Activated effector memory CD4-positive, alpha-beta T cell treated with Interleukin-2 at 50 U/mL for 16 hours (primary cell): ENCODE measurements at regions not wholly inside any gene's neighbourhood (a gene's known extent, or its start where the extent isn't known, plus 50 kb on each side); places are given as distances from the start of the nearest gene placed in this dataset.
"Not testable (repeated sequence)": the region's sequence is repeated elsewhere in the genome, so short reads cannot be mapped to it uniquely, and the experiment has no call there.

Experiments used
- DNase-seq: peaks from one replicate; pipeline ENCODE4 v3.0.0-alpha.2; 2020

GRCh38 chr18:11454040-11454439 is 155.4 kb upstream of the SLC35G4 start:
- DNase-seq, result no peak

- DNase-seq, result not testable (repeated sequence)
Observed at GRCh38 chr18:11444169-11444568, 165.2 kb upstream of the SLC35G4 start.

- no peak for DNase-seq
Observed at GRCh38 chr18:11437046-11437445, 172.3 kb upstream of the SLC35G4 start.

DNA sequence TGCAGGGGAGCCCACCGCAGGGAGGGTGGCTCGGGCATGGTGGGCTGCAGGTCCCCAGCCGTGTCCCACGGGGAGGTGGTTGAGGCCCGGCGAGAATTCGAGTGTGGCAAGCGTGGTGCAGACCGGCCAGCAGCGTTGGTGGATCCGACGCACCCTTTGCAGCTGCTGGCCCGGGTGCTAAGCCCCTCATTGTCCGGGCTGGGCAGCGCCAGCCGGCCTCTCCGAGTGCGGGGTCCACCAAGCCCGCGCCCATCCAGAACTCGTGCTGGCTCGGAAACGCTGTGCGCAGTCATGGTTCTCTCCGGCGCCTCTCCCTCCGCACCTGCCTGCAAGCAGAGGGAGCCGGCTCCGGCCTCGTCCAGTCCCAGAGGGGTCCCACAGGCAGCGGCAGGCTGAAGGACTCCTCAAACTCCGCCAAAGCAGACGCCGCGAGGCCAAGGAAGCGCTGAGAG is 177.0 kb upstream of the SLC35G4 start:
- DNase-seq, result no peak

DNA sequence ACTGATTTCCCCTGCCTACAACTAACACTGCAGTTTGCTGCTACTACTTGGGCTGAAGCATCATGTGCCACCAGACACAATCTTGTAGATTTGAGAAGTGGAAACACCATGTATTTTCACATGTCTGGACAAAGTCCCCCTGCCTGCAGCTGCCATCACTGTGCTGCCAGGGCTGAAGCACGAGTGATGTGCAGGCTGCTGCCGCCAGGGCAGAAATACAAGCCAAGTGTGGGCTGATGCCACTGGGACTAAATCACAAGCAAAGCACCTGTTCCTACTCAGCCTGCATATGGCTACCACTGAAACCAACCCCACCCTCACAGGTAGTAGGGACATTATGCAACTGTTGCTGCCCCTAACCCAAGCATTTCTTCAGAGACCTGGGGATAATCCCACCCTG is 179.5 kb upstream of the SLC35G4 start:
- DNase-seq, result no peak

- DNase-seq, result no peak
Observed at GRCh38 chr18:11425211-11425610, 184.2 kb upstream of the SLC35G4 start.

DNA sequence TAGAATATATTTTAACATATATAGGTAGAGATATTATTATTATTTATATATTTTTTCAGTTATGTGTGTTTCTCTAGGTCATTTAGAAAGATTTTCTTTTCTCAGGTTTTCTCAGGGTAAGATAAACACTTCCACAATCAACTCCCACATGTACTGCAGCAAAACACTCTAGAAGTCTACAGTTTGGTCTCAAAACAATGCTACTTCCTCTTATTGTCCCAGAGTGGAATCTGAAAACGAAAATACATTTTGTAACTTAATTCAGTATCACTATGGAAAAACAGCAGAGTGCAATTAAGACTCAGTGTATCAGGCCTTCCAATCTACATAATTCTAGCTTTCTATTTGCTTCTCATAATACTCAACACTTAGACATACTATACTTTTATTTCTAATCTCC is 190.1 kb upstream of the SLC35G4 start:
- no peak for DNase-seq

DNA sequence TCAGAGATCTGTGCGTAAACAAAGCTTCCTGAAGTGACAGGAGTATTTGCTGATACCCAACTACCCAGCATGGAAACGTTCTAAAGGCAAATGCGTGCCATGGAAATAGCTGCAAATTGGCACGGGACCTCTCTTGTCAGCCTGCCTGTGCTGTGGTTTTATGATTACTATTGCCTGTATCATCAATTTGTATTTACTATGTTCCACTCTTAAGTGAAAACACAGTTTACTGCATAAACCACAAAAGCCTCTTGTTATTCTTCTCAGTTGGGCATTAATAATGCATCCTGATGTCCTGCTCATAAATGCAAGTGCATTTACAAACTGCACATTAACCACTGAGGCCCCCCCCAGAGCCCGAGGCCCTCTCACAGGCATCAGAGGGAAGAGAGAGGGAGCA is 196.6 kb upstream of the SLC35G4 start:
- no peak for DNase-seq

DNA sequence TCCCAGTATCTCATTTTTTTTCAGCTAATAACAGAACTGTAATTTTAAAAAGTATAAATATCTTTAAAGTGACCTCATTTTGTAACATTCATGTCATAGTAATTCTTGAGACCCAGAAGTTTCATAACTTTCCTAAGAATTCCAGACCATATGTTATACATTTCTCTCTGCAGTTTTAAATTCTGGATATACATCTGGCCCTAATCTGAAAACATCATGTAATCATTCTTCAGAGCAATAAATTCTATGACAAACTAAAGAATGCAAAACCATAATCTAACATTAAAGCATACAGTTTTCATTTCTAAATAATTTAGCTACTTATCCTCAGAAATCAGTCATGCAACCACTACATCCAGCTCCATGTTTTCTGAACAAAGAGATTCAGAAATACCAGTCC is 198.3 kb upstream of the SLC35G4 start:
- no peak for DNase-seq

- DNase-seq, result no peak
Observed at GRCh38 chr18:11408555-11409065, 200.8 kb upstream of the SLC35G4 start.

DNA sequence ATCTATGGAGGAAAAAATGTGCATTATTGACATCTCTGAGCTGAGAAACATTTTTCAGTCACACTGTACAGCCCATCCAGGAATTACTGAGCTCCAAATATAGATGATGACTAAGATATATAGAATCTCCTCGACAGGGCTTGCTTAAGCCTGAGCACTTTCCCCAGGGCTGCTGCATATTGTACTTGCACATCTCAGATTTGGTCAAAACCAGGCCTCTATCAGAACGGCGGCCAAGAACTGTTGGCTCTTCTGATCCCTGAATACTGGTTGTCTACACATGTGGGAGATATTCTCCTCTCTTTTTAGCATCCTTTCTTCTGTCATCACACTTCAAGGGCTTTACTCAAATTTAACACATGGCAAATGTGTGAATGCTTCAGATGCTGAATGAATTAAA is 201.5 kb upstream of the SLC35G4 start:
- no peak for DNase-seq

GRCh38 chr18:11405804-11406203 is 203.6 kb upstream of the SLC35G4 start:
- no peak for DNase-seq

GRCh38 chr18:11400703-11401102 is 208.7 kb upstream of the SLC35G4 start:
- no peak for DNase-seq

GRCh38 chr18:11398625-11399024 is 210.8 kb upstream of the SLC35G4 start:
- no peak for DNase-seq

DNA sequence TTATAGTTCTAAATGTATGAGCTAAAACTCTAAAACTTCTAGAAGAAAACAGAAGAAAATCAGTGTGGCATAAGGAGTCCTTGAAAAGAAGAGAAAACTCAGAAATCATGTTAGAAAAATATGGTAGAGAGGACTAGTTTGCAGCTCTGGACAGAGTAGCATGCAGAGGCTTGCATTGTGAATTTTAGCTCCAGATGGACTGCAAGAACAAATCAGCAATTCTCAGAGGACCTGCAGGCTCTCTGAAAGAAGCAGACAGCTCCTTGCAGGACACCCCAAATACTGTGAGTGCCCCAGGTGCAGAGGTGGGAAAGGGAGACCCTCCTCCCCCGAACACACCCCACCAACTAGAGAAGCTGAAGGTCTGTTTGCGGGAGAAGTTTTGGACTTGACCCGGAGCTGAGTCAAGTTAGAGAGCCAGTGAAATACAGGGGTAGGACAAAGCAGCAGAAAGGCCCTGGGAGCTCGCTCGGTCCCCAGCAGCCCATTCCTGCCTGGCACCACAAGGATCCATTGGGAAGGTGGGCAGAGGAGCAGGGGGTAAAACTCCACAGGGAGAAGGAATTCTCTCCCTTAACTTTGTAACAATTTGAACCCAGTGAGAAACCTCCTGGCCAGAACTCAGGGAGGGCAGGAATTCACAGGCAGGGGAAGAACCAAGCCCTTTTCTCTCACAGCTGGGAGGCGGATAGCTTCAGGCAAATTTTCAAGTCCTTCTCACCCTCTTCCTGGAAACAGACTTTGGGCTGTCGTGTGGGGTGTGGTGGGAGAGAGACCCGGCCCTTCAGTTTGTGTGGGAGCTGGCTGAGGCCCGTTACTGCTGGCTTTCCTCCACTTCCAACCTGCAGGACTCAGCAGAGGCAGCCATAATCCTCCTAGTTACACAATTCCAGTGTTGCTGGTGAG is 216.2 kb upstream of the SLC35G4 start:
- no peak for DNase-seq

- DNase-seq, result no peak
Observed at GRCh38 chr18:11392292-11392691, 217.1 kb upstream of the SLC35G4 start.

DNA sequence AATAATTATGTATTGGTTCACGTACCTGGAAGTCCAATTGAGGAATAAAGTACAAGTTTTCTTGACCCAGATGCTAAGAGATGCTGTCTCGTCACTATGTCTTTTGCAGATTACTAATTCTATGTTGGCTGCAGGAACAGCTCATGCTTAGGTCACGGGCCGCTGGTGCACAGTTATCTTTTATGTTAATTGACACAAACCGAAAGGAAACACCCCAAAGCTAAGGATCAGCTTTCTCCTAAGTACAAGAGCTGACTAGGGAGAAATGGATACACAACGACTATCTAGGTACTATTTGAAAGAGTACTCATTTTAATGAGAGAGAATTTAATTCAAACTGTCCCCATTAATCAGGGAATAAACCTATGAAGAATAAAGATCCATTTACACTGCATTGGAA is 217.7 kb upstream of the SLC35G4 start:
- DNase-seq, result no peak

DNA sequence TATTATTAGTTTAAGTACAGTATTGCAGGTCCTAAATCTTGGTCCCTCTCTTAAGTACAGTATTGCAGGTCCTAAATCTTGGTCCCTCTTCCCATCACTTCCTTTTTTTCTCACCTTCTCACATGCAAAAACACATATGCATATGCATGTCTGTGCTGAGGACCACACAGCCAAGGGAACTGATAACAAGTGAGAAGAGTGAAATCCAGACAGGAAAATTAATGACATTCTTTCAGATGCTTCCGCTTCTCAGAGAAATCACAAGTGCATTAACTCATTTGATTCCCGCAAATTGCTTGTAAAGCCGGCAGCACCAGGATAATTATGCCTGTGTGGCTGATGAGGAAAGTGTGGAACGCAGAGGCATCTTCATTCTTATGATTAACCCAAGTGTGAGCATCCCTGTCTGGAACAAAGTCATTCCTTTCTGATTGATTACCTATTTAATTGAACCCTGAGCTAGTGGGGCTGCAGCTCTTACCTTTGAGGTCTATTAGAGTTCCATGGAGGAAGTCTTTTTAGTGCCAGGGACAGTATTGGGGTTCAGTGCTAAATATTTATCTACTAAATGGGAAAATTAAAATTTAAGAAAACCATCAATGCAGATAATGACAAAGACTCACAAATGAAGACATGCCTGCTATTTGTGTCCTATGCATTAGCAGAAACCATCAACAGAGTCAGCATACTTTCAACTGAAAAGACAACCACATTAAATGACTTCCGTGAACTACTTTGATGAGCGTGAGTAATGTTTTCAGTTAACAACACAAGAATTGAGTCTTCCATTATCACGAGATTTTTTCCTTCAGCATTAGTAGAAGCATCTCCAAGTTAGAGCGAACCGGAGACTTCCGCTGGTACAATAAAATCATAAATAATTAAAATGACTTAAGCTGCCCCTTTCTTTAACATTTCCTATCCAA is 220.4 kb upstream of the SLC35G4 start:
- DNase-seq, result no peak

- no peak for DNase-seq
Observed at GRCh38 chr18:11387880-11388279, 221.5 kb upstream of the SLC35G4 start.

DNA sequence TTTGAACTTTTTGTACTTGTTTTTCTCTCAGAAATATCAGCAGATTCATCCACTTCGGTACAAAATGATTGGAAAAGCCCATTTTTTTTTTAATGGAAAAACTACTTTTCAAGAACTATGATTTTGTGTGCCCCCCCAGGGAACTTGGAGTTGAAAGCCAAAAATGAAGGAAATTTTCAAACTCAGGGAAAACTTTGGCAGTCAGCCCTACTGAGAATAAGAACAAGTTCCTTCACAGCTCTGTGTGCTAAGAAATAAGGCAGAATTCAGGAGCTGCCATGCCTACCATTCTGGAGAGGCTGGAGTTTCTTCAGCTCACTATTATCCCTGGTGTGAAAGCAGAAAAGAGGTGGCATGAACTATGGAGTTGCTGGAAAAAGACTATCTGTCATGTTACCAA is 226.0 kb upstream of the SLC35G4 start:
- DNase-seq, result no peak

GRCh38 chr18:11380968-11381367 is 228.4 kb upstream of the SLC35G4 start:
- DNase-seq, result no peak

DNA sequence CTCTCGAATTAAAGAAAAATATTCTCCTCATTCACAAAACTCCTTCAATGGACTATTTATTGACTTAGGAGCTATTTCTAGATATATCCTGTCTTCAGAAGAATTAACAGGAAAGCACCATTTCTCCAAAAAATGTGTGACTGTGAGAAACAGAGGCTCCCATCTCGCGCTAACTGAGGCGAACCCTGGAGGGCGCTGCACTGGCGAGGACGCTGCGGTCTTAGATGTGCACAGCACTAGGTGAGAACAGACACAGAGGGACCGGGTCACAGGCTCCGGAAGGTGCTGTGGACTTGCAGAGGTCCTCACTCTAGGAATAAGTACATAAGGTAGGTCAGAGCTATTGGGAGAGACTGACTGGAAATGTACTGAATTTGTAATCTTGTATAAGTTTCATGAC is 229.7 kb upstream of the SLC35G4 start:
- DNase-seq, result no peak

DNA sequence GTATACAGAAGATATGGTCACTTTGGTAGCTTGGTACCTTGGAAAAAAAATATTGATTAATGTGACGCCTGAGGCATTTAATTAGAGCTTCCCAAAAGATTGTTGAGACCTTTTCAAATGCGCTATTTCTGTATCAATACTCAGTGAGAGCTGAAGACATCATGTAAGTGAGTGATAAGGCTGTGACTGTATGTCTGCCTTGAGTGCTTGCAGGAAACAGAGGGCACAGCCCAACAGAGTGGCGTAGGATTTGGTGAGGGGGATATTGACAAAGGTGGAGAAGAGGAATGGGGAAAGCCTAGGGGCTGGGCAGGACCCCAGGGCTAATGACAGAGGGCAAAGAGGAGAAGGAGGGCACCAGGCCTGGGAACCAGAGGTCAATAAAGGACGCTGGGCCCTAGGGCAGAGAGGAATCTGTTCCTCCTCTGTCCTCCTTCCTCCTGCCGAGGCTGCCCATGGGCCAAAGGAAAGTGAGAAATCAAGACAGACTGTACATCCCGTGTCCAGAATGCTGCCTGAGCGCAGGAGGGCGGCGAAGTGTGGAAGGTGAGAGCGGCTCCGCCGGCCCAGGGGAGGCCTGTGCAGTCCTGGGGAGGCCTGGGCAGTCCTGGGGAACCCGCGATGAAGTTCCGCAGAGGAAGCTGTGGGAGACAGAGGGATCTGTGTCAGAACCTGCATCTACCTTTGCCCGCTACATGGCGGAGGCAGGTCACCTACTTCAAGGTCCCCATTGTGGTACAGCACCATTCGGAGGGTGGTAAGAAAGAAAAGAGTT is 228.6 kb upstream of the PIEZO2 start:
- no peak for DNase-seq
